Endothelial cell of umbilical vein (primary cell): ENCODE measurements at regions not wholly inside any gene's neighbourhood (a gene's known extent, or its start where the extent isn't known, plus 50 kb on each side); places are given as distances from the start of the nearest gene placed in this dataset.

Experiments used
- BruUV-seq: library from RNA; stranded (reverse); fragments of 400-500 nt; replicated peaks from 2 replicates; lab custom pipeline; 2021; lab: Mats Ljungman, UMichigan
- CTCF ChIA-PET: fragments of 300-600, 350-600 bp; sonication (Branson Sonifier 250); formaldehyde crosslinking; loops from one replicate; lab custom pipeline; 2021; ENCODE audit warnings: antibody characterized with exemption, inconsistent platforms; lab: Charles Lee
- POLR2A ChIA-PET: fragments of 300-600, 350-600 bp; sonication (Branson Sonifier 250); formaldehyde crosslinking; loops from one replicate; lab custom pipeline; 2021; ENCODE audit warnings: antibody characterized with exemption, inconsistent platforms; lab: Charles Lee
- DNase-seq: peaks from one replicate; pipeline ENCODE4 v3.0.0-alpha.2; 2011; ENCODE audit warnings: low read depth, low spot score
- FAIRE-seq: peaks from 2 replicates; lab custom pipeline; 2011; peaks lifted over from hg19 to GRCh38; lab: Jason Lieb, UNC
- H2AFZ ChIP-seq: 2 replicates; pipeline ENCODE4 v1.6.0; 2012; ENCODE audit warnings: low read depth, low read length, control low read depth, inconsistent platforms
- H3K27ac ChIP-seq: 2 replicates; pipeline ENCODE4 v1.5.1; 2011; ENCODE audit warnings: low read depth, mild to moderate bottlenecking, control low read depth, low read length, moderate library complexity; ENCODE audit not compliant: insufficient read depth
- H3K27me3 ChIP-seq, 2 experiments: 2 replicates each; pipeline versions ENCODE4 v1.6.0 to v1.6.1; 2011; ENCODE audit warnings: low read length in 2 of 2, mixed read lengths in 1 of 2; ENCODE audit not compliant: control insufficient read depth in 2 of 2, insufficient read depth in 2 of 2
- H3K36me3 ChIP-seq, 2 experiments: 2 replicates in 1 of 2; 3 replicates in 1 of 2; pipeline ENCODE4 v1.5.1; 2011; ENCODE audit warnings: low read length in 2 of 2, mild to moderate bottlenecking in 1 of 2, moderate library complexity in 1 of 2; ENCODE audit not compliant: control insufficient read depth in 2 of 2, insufficient read depth in 2 of 2; ENCODE audit errors: extremely low read depth in 1 of 2
- H3K4me1 ChIP-seq: 3 replicates; pipeline ENCODE4 v1.5.1; 2011; ENCODE audit warnings: mild to moderate bottlenecking, low read length; ENCODE audit not compliant: control insufficient read depth, insufficient read depth; ENCODE audit errors: extremely low read depth
- H3K4me2 ChIP-seq: 2 replicates; pipeline ENCODE4 v1.6.1; 2011; ENCODE audit warnings: low read length, control low read depth, mixed read lengths; ENCODE audit not compliant: insufficient read depth
- H3K4me3 ChIP-seq, 3 experiments: fragments of 200-600 bp in 1 of 3; sonication (generic), shearing (Covaris generic) in 1 of 3; replicated peaks in 1 of 3; 2 replicates each; pipeline ENCODE4 v1.5.1; 2011 to 2016; ENCODE audit warnings: control low read depth in 3 of 3, low read length in 3 of 3, mild to moderate bottlenecking in 2 of 3, inconsistent platforms in 1 of 3, low read depth in 1 of 3, moderate library complexity in 1 of 3; ENCODE audit not compliant: insufficient read depth in 1 of 3
- H3K79me2 ChIP-seq: 2 replicates; pipeline ENCODE4 v1.6.0; 2012; ENCODE audit warnings: low read length, inconsistent platforms; ENCODE audit not compliant: control insufficient read depth, insufficient read depth
- H3K9ac ChIP-seq: replicated peaks from 2 replicates; pipeline ENCODE3; 2011; ENCODE audit warnings: low read length, control low read depth; ENCODE audit not compliant: insufficient read depth; ENCODE audit errors: extremely low read depth
- H3K9me1 ChIP-seq: replicated peaks from 3 replicates; pipeline ENCODE4 v1.6.0; 2011; ENCODE audit warnings: mild to moderate bottlenecking, low read length; ENCODE audit not compliant: control insufficient read depth, insufficient read depth; ENCODE audit errors: extremely low read depth
- H3K9me3 ChIP-seq: replicated peaks from 2 replicates; pipeline ENCODE4 v1.5.1; 2012; ENCODE audit warnings: low read length, inconsistent platforms; ENCODE audit not compliant: control insufficient read depth, insufficient read depth
- H4K20me1 ChIP-seq: replicated peaks from 2 replicates; pipeline ENCODE3; 2011; ENCODE audit warnings: mild to moderate bottlenecking, low read length; ENCODE audit not compliant: control insufficient read depth, insufficient read depth; ENCODE audit errors: extremely low read depth
- FOS ChIP-seq: IDR thresholded peaks from 2 replicates; pipeline ENCODE4 v1.6.1; 2011; ENCODE audit warnings: mild to moderate bottlenecking, low read length, moderate library complexity, borderline replicate concordance; ENCODE audit not compliant: insufficient read depth
- MYC ChIP-seq: IDR thresholded peaks from one replicate; pipeline ENCODE4 v1.6.1; 2011; ENCODE audit warnings: mild to moderate bottlenecking, low read depth, low read length
- POLR2A ChIP-seq: IDR thresholded peaks from 2 replicates; pipeline ENCODE4 v1.6.1; 2012; ENCODE audit warnings: low read depth, mild to moderate bottlenecking, control low read depth, low read length
- POLR2AphosphoS5 ChIP-seq: IDR thresholded peaks from 2 replicates; pipeline ENCODE4 v1.6.1; 2012; ENCODE audit warnings: low read depth, mild to moderate bottlenecking, control low read depth, low read length, moderate library complexity; ENCODE audit not compliant: insufficient read depth
- dilution Hi-C: fragments of 300-500 bp; cut with MboI; formaldehyde crosslinking; loops from one replicate; pipeline ENCODE4 v1.15.0; 2019; ENCODE audit warnings: low sequenced_read_pairs; ENCODE audit not compliant: extremely low pct_ligation_motif_present
- intact Hi-C: fragments of 100-400 bp; cut with micrococcal nuclease; formaldehyde crosslinking; loops from one replicate; pipeline ENCODE4 v1.10.0; 2022
- TF ChIP-seq, protein P1 (sequence below), 2 donors: IDR thresholded peaks; 1 replicate in 1 of 2; 2 replicates in 1 of 2; pipeline ENCODE4 v1.5.1; 2011; ENCODE audit warnings: low read length in 2 of 2, mild to moderate bottlenecking in 2 of 2, moderate library complexity in 2 of 2, control low read depth in 1 of 2, inconsistent platforms in 1 of 2, low read depth in 1 of 2; ENCODE audit not compliant: insufficient read depth in 1 of 2; ENCODE audit errors: extremely low read depth in 1 of 2
- TF ChIP-seq, protein P2 (sequence below): IDR thresholded peaks from 2 replicates; pipeline ENCODE4 v1.6.1; 2011; ENCODE audit not compliant: insufficient read depth, insufficient read length

DNA sequence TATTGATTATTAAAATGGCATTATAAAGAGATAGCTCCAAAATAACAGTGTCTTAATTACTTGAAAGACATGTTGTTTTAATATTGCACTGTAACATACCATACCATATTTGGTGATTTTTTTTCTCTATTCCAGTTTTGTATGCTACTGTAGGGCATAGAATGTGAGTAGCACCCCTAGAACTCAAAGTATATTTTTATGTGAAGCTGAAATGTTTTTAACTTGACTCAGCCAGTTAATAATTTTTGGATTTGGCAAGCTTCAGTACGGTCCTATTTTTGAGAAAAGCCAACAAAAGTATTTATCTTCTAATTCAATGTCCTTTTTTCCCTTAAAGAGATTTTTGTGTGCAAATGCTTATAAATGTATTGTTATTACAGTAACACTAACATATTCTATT is 593.8 kb downstream of the USP25 start:
- POLR2A ChIA-PET = no interaction called here
- H3K36me3 ChIP-seq = no peaks in the 10 kb centered on the region
- no peaks in the 10 kb centered on the region for H4K20me1 ChIP-seq
- H3K9ac ChIP-seq = no peak overlapping the region
- no peak overlapping the region for H3K4me3 ChIP-seq
- no peaks in the 10 kb centered on the region for H3K9me3 ChIP-seq
- BruUV-seq = no TSS peak
- H3K79me2 ChIP-seq = no peaks in the 10 kb centered on the region
- no peak overlapping the region for H2AFZ ChIP-seq
- H3K9me1 ChIP-seq = no peaks in the 10 kb centered on the region
- no peak overlapping the region for H3K27ac ChIP-seq
- DNase-seq = no peak
- CTCF ChIA-PET = no interaction called here
- no peak for FAIRE-seq
- no peaks in the 10 kb centered on the region for H3K4me1 ChIP-seq
- intact Hi-C loops = no loop called here
- no peak for TF ChIP-seq FOS
- no peak for TF ChIP-seq POLR2AphosphoS5
- TF ChIP-seq, protein P1, sequence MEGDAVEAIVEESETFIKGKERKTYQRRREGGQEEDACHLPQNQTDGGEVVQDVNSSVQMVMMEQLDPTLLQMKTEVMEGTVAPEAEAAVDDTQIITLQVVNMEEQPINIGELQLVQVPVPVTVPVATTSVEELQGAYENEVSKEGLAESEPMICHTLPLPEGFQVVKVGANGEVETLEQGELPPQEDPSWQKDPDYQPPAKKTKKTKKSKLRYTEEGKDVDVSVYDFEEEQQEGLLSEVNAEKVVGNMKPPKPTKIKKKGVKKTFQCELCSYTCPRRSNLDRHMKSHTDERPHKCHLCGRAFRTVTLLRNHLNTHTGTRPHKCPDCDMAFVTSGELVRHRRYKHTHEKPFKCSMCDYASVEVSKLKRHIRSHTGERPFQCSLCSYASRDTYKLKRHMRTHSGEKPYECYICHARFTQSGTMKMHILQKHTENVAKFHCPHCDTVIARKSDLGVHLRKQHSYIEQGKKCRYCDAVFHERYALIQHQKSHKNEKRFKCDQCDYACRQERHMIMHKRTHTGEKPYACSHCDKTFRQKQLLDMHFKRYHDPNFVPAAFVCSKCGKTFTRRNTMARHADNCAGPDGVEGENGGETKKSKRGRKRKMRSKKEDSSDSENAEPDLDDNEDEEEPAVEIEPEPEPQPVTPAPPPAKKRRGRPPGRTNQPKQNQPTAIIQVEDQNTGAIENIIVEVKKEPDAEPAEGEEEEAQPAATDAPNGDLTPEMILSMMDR (IDR thresholded peaks at IDR 0.05; ENCODE audit: extremely low read depth in 1 of 2, insufficient read depth in 1 of 2, low read depth in 1 of 2, low read length in 2 of 2) = no peak
- H3K4me2 ChIP-seq = no peak overlapping the region
- dilution Hi-C loops = no loop called here
- no peaks in the 10 kb centered on the region for H3K27me3 ChIP-seq

DNA sequence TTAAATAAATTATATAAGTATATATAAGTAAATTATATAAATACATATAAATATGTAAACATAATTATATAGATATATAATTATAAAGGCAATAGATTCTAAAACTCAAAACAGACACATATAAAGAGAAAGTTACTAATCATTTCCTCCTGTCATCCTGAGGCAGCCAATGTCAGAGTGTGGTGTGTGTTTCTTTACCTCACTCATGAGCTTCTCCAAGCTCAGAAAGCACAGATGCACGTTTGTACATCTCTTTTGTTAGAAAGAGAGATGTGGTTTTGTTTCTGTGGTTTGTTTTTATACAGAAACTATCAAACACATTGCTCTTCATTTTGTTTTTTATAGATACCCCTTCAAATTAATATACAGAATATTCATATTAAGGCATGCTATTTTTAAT is 594.8 kb downstream of the USP25 start:
- POLR2A ChIA-PET = no interaction called here
- no peaks in the 10 kb centered on the region for H3K9me3 ChIP-seq
- no peaks in the 10 kb centered on the region for H3K36me3 ChIP-seq
- no peak overlapping the region for H3K4me3 ChIP-seq
- no peak overlapping the region for H3K9ac ChIP-seq
- TF ChIP-seq, protein P1 (IDR thresholded peaks at IDR 0.05; ENCODE audit: extremely low read depth in 1 of 2, insufficient read depth in 1 of 2, low read depth in 1 of 2, low read length in 2 of 2) = no peak
- TF ChIP-seq, protein P2, sequence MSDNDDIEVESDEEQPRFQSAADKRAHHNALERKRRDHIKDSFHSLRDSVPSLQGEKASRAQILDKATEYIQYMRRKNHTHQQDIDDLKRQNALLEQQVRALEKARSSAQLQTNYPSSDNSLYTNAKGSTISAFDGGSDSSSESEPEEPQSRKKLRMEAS = no peak
- no peak for TF ChIP-seq MYC
- TF ChIP-seq POLR2AphosphoS5 = no peak
- no peak for TF ChIP-seq POLR2A
- no peaks in the 10 kb centered on the region for H3K79me2 ChIP-seq
- no TSS peak for BruUV-seq
- H3K4me1 ChIP-seq = no peaks in the 10 kb centered on the region
- DNase-seq (no peak), FAIRE-seq (no peak)
- intact Hi-C loops = no loop called here
- no peaks in the 10 kb centered on the region for H3K9me1 ChIP-seq
- no peak overlapping the region for H3K27ac ChIP-seq
- H4K20me1 ChIP-seq = no peaks in the 10 kb centered on the region
- CTCF ChIA-PET = interaction anchor here (1.1 kb wide), 1 partner anchor 321 kb away, joined by 3 read pairs; no protein-coding TSS in a partner anchor
- dilution Hi-C loops = no loop called here
- H3K4me2 ChIP-seq = no peak overlapping the region
- no peak overlapping the region for H2AFZ ChIP-seq
- no peaks in the 10 kb centered on the region for H3K27me3 ChIP-seq
